Activated T-cell treated with anti-CD3 and anti-CD28 coated beads for 1 hour (primary cell): ENCODE measurements at regions not wholly inside any gene's neighbourhood (a gene's known extent, or its start where the extent isn't known, plus 50 kb on each side); places are given as distances from the start of the nearest gene placed in this dataset.
"Not testable (repeated sequence)": the region's sequence is repeated elsewhere in the genome, so short reads cannot be mapped to it uniquely, and the experiment has no call there.

Source experiments
- DNase-seq: peaks from one replicate; pipeline ENCODE4 v3.0.0-alpha.2; 2020; ENCODE audit warnings: low read depth

GRCh38 chr3:18189282-18190050 is 235.7 kb downstream of the SATB1 start:
- no peak for DNase-seq

- DNase-seq, result no peak
Measured at GRCh38 chr3:18188491-18188890, 236.6 kb downstream of the SATB1 start.

DNA sequence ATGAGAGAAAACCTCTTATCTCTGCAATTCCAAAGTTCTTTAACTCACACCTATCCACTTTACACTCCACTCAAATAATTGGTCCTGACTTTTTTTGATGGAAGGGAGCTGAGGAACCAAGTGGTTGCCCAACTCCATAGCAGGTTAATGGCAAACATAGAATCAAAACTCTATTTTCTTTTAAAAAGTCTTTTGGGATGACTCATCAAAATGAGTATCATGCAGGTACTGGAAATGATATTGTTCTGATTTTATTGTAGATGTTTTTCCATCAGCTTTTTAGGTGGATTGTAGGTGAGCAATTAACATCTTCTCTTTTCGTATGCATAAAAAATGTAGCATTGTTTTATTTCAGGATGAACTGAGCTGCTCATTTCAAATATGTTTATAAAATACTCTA is 239.5 kb downstream of the SATB1 start:
- DNase-seq, result no peak

DNA sequence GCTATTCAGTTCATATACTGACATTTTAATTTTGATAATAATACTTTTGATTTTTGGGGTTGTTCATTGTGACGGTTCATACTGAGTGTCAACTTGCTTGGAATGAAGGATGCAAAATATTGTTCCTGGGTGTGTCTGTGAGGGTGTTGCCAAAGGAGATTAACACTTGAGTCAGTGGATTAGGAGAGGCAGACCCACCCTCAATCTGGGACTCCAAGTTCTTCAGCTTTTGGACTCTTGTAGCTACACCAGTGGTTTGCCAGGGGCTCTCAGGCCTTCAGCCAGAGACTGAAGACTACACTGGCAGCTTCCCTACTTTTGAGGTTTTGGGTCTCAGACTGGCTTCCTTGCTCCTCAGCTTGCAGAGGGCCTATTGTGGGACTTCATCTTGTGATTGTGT is 242.2 kb downstream of the SATB1 start:
- DNase-seq, result not testable (repeated sequence)

GRCh38 chr3:18179521-18179920 is 245.6 kb downstream of the SATB1 start:
- no peak for DNase-seq

DNA sequence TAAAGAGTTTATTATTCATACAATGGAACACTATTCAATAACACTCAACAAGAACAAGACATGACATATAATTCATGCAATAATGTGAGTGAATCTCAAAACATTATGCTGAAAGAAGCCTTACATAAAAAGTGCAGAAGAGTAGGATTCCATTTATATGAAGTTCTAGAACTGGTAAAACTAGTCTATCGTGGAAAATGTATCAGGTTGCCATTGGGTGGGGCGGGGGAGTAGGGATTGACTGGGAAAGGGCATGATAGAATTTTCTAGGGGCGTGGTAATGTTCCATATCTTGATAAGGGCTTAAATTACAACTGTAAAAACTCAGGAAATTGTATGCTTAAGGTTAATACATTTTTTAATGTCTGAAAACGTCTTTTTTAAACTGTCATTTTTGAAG is 247.9 kb downstream of the SATB1 start:
- DNase-seq, result no peak

DNA sequence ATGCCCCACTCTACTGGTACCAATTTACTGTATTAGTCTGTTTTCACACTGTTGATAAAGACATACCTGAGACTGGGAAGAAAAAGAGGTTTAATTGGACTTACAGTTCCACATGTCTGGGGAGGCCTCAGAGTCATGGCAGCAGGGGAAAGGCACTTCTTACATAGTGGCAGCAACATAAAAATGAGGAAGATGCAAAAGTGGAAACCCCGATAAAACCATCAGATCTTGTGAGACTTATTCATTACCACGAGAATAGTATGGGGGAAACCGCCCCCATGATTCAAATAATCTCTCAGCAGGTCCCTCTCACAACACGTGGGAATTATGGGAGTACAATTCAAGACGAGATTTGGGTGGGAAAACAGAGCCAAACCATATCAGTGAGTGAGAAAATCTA is 251.2 kb downstream of the SATB1 start:
- not testable (repeated sequence) for DNase-seq

GRCh38 chr3:18159681-18160080 is 265.5 kb downstream of the SATB1 start:
- no peak for DNase-seq

DNA sequence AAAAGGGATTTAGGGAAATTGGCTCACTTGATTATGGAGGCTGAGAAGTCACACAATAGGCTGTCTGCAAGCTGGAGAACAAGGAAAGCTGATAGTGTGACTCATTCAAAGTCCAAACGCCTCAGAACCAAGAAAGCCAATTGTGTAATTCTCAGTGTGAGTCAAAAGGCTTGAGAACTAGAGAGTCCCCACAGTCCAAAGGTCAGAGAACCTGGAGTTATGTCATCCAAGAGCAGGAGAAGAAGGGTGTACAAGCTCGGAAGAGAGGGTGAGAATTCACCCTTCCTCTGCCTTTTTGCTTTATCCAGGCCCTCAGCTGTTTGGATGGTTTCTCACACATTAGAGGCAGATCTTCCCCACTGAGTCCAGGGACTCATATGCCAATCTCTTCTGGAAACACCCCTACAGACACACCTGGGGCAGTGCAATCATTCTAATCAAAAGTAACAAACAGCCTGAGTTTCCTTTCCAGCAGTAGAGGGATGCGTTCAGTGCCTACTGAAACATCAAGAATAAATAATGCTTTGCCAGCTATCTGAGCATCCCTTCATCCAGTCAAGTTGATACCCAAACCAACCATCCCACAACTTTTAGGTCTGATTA is 271.5 kb downstream of the SATB1 start:
- no peak for DNase-seq

GRCh38 chr3:18151199-18151598 is 273.9 kb downstream of the SATB1 start:
- no peak for DNase-seq

DNA sequence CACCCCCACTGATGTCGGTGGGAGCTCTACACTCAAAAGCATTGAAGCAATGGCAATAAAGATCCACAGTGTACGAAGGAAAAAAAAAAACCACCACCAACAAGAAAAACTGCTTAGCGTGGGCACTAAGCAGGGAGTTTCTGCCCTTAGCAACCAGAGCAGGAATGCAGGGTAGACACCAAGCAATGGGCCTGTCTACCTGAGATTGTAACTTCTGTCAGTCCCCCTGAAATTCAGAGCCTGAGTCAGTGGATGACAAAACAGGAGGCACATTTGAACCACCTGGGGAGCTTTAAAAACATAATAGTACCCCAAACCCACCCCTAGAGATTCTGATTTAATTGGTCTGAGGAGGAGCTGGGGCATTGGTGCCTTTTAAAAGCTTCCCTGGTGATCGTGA is 275.2 kb downstream of the SATB1 start:
- DNase-seq, result no peak

DNA sequence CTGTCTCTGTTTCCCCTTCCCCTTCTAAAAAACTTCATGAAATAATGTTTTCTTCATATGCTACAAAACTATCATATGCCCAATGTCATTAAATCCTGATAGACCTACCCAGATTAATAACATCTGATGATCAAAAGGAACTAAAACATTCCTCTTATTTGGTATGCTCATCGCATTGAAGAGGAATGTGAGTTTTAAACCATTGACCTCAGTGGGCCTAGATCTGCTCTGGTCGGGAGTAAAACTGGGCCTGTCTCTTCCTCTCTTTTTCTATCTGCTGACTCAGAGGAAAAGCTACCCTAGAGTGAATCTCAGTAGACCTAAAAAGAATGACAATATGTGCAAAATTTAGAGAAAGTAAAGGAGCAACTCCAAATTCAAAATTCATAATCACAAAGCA is 275.8 kb downstream of the SATB1 start:
- no peak for DNase-seq

- DNase-seq, result no peak
Measured at GRCh38 chr3:18144571-18144970, 280.6 kb downstream of the SATB1 start.

DNA sequence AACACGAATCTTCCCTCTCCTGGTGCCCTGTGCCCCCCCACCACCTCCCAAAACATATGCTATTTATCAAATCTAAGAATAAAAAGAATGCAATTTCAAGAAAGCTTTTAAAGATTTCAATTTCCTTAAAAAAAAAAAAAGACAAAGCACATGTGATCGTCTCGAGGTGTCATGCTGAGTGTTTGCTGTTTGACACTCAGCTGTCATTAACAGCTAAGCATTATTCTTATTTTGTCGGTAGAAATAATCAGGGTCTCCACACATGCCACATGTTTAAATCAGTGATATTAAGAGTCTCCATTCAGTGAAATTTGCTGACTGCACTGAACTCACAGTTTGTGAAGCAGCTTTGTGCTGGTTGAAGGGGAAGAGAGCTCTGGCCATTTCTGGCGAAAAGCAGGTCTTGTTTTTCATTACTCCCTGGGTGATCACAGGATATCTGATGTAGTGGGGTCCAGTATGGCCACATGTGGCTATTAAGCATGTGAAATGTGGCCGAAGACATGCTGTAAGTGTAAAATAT is 281.8 kb downstream of the SATB1 start:
- DNase-seq, result no peak

GRCh38 chr3:18137958-18138357 is 287.2 kb downstream of the SATB1 start:
- no peak for DNase-seq

- no peak for DNase-seq
Measured at GRCh38 chr3:18135060-18135814, 289.9 kb downstream of the SATB1 start.

GRCh38 chr3:18134386-18135059 is 290.6 kb downstream of the SATB1 start:
- no peak for DNase-seq

- DNase-seq, result no peak
Measured at GRCh38 chr3:18132991-18133390, 292.1 kb downstream of the SATB1 start.

DNA sequence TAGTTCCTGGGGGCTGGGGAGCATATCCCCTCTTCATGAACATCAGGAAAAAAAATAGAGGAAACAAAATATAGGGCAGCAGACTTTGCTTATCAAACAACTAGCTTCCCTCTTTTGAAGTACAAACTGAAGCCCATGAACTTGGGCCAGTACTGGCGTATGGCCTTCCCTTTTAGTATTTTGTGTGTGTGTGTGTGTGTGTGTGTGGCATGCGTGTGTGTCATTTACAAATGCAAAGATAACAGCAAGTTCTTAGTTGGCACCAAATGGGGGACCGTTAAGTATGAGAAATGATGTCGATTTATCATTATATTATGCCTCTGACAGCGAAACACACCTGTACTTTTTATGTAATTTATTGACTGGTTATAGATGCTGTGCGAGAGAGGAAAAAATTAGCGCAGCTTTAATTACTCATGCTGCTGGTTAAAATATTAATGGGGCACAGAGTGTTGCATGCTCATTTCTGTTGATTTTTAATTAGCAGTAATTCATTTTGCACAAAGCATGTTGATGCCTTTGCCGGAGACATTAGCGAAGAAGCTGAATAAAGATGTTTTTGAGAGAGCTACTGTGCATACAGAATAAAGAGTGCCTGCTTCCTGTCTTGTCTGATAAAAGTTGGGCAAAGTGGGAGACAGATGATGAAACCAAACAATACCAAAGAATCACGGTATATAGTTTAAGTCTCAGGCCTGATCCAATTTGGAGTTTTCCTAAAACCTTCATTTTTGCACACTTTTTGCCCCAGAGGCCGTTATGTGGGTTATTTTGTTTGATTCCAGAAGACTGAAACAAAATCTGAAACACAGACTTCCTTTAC is 297.1 kb downstream of the SATB1 start:
- DNase-seq, result no peak

- no peak for DNase-seq
Measured at GRCh38 chr3:18127174-18127858, 297.8 kb downstream of the SATB1 start.

DNA sequence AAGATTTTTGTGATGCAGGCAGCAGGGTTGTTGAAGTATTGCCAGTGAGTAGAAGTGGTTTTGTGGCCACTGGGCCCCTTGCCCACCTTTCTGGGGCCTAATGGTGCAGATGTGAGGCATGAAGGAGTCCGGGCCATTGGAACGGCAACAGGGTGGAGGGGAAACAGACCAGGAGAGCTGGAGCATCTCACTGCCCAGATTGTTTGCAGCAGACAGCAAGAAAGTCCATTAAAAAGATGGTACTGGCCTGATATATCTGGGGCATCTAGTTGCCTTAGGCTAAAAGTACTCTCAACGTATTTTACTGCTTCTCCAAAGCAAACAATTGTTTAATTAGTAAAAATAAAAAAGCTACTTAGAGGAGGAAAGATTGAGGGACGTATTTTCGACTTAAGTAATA is 298.4 kb downstream of the SATB1 start:
- no peak for DNase-seq
